ENCODE measurements at regions not wholly inside any gene's neighbourhood (a gene's known extent, or its start where the extent isn't known, plus 50 kb on each side); places are given as distances from the start of the nearest gene placed in this dataset.

DNA sequence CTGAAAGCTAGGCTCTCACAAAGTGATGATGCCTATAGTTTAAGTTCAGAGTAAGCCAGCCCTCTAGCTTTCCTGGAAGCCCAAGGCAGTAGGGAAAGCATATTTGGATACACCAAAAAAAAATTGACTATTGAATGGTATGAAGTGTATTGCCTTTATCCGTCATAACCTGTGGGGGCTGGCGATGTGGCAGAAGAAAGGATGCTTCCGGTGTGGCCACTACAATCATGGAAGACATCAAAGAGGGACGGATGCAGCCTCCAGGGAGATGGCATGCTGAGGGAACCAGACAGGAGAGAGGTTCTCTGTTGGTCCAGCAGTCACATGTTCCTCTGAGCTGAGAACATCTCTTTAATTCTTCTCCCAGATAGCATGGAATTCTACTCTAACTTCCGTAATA lies 170.3 kb downstream of the TMEM18 start:
- DNase-seq, result no peak

GRCh38 chr2:506451-506850 lies 170.8 kb downstream of the TMEM18 start:
- DNase-seq, result no peak

DNA sequence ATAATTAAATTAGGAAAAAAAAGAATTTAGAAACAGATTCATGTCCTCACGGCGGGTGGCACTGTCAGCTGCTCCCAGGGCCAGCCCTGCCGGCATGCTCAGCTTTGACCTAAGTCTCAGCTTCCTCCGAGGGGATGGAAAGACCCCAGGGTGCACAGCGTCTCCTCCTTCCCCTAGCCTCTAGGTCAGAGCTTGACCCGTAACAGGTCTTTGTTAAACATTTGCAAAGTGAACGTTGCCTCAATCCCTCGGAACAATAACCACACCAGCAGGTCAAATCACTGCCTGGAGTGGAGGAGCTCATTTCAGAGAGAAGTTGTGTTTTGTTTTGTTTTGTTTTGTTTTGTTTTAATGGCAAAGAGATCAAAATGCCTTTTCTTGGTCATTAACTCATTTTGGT lies 171.3 kb downstream of the TMEM18 start:
- DNase-seq, result no peak

DNA sequence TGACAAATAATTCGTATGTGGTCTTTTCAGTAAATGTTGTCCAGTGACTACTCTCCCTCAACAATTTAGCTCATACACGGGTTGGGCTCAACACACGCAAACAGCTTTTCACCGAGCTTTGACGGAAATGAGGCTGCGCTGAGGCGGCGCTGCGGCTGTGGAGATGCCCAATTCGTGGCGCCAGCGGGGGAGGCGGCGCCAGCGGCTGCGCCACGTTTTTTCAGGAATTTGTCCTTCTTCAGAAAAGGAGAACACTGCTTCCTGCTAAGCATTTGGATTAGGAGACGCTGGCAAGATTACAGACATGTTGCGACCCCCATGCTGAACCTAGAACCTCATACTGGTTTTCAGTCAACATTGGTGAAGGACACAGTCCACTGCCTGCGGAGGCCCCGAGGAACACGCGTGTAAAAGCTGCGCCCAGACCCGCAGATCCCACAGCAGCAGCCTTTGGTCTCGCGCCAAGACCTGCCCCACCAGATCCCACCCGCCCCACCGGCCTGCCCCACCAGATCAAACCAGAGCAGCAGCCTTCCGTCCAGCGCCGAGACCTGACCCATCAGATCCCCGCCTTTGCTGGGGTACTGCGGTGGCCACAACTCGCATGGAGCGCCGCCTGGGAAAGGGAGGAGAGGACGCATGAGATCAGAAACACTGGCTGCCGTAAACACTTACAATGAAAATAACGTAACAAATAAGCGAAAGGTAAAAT lies 173.8 kb downstream of the TMEM18 start:
- no peak for DNase-seq

DNA sequence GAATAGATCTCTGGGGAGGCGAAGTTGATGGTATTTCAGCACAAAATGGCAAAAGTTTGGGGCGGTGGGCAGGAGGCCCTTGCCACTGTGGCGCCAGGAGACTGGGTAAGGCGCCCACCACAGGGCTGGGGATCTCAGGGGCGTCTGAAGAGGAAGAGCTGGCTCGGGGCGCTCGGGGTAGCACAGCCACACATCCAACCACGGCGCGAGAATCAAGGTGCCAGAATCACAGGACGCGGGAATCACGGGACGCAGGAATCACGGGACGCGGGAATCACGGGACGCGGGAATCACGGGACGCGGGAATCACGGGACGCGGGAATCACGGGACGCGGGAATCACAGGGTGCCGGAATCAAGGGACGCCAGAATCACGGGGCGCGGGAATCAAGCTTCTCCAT lies 174.4 kb downstream of the TMEM18 start:
- DNase-seq, result no peak

GRCh38 chr2:501667-502066 lies 175.5 kb downstream of the TMEM18 start:
- DNase-seq, result no peak

- DNase-seq, result no peak
Observed at GRCh38 chr2:501130-501529, 176.1 kb downstream of the TMEM18 start.

DNA sequence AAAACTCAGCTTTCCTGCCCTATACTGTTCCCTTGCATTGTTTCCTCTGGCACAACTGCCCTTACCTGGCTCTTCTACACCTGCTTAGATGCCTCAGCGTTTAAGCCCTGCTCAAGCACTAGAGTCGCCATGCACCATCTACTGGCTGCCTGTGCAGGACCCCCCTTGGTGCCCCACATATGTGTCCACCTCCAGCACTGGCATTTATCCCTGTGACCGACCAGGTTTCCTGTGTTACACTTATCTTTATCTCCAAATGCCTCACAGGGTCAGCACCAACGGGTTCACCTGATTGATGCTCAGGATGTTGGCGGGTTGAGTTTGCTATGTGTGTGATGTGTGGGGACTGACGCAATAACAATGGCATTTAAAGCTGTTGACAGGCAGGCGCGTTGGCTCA lies 177.5 kb downstream of the TMEM18 start:
- DNase-seq, result no peak

DNA sequence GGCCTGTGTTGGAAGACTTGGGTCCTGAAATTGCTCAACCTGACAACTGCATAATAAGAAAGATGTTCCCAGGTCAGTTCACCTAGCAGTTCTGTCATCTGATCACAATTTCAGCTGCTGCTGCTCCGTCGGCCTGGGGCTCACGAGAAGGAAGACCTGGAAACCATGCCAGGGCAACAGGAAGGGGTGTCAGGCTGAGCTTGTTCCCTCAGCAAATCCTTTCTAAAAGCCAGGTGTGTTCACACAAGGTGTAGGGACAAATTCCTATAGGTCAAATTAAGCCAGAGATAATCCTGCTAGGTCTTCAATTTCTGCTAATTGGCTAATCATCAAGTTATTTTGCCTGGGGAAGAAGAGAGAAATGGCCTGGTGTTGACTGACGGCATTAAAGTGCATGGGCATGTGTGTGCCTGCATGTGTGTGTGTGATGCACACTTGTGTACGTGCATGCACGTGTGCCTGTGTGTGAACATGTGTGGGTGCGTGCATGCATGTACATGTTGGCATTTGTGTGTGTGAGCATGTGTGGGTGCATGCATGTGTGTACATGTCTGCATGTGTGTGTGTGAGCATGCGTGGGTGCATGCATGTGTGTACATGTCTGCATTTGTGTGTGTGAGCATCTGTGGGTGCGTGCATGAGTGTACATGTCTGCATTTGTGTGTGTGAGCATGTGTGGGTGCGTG lies 178.6 kb downstream of the TMEM18 start:
- no peak for DNase-seq

- DNase-seq, result no peak
Observed at GRCh38 chr2:497770-498492, 179.3 kb downstream of the TMEM18 start.

- no peak for DNase-seq
Observed at GRCh38 chr2:496729-497128, 180.5 kb downstream of the TMEM18 start.

DNA sequence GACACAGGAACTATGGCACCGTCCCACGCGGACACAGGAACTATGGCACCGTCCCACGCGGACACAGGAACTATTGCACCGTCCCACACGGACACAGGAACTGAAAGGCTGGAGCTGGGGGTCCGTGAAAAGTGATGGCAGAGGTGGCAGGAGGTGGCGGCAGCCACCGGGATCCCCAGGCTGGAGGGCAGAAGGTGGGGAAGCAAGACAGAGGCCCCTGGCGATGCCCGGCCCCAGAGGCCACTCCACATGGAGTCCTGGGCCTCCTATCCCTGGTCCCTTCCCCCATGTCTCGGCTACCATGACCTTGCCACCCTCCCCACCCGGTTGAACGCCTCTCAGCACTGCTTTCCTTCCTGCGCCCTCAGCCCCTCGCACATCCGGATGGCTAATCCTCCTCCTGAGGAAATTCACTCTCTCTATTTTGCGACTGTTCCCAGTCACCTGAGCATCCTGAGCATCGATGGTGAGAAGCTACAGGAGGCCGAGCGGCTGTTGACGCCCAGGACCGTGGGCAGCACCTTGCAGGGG lies 181.4 kb downstream of the TMEM18 start:
- no peak for DNase-seq

GRCh38 chr2:494853-495252 lies 182.4 kb downstream of the TMEM18 start:
- no peak for DNase-seq

DNA sequence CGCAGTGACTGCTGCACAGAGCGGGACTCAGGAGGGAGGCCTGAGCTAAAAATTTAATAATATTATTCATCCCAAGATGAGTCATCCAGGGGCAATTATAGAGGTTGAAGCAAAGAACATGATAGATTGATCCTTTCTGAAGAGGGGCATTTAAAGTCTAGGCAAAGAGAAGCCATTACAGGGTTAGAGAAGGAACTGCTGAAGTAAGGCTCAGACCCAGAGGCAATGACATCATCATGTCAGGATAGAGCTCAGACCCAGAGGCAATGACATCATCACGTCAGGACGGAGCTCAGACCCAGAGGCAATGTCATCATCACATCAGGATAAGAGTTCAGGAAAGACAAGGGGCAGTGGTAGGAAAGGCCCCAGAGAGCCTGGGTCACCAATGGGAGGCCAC lies 184.0 kb downstream of the TMEM18 start:
- DNase-seq, result no peak

DNA sequence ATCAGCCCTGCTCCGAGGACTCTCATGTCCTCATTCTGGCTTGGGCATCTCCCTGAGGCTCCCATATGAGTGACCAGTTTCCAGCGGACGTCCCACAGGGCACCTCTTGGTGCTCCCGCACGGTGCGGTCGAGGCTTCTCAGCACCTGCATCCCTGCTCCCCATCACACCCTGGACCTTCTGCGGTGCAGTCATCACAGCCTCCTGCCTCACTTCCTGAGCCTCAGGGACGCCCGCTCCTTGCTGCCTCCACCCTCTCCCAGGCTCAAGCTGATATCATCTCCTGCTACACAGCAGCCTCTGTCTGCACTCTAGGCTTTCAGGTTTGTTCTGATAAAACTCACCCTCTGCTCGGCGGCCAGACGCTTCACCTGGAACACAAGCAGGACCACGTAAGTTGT lies 185.0 kb downstream of the TMEM18 start:
- no peak for DNase-seq

DNA sequence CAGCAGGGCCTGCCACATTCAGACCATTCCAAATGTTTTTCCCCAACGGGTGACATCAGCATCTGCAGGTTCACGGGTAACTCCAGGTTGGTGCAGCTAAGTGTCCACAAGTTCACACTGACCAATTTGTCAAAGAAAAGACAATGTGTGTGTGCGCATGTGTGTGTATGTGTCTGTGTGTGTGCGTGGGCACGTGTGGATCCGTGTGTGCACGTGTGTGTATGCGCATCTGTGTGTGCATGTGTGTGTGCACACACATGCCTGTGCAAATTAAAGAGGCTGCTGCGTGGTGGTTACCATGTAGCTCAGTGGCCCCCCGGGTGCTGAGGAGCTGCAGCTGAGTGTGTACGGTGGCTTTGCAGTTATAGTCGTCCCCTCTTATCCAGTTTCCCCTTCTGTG lies 187.4 kb downstream of the TMEM18 start:
- DNase-seq, result no peak

DNA sequence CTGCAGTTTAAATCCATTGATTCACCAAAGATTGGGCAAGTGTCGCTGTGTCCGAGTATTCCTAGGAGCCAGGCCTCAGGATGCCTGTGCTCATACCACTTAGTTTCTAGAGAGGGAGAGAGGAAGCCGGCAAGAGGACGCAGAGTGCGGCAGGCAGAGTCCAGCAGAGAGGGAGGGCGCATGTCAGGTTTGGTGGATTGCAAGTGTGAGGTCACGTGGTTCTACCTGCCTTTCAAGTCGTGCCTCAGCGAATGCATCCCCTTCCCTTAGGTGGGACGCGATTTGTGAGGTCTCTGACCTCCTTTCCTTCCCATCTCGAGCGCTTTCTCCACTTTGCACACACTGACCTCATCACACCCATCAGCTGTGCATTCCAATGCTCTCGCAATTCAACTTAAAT lies 188.1 kb downstream of the TMEM18 start:
- no peak for DNase-seq

GRCh38 chr2:487186-488079 lies 189.8 kb downstream of the TMEM18 start:
- DNase-seq, result no peak

GRCh38 chr2:486371-486770 lies 190.8 kb downstream of the TMEM18 start:
- no peak for DNase-seq

DNA sequence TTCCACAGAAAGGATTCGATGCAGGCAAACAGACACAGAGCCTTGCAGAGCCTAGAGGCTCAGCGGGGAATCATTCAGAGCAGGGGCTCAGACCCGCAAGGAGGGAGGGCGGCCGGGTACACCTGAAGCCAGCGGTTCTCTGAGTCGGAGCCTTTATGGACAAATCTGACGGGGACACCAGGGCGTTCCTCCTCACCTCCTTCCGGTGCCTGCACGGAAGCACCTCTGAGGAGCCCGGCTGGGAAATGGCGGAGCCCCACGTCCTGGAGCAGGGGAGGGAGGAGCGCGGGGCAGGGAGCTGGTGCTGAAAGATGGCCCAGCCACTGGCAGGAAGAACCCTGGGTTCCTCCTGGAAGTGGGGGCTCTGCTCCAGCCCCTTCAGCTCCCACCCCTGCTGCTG lies 193.5 kb upstream of the ALKAL2 start:
- no peak for DNase-seq

DNA sequence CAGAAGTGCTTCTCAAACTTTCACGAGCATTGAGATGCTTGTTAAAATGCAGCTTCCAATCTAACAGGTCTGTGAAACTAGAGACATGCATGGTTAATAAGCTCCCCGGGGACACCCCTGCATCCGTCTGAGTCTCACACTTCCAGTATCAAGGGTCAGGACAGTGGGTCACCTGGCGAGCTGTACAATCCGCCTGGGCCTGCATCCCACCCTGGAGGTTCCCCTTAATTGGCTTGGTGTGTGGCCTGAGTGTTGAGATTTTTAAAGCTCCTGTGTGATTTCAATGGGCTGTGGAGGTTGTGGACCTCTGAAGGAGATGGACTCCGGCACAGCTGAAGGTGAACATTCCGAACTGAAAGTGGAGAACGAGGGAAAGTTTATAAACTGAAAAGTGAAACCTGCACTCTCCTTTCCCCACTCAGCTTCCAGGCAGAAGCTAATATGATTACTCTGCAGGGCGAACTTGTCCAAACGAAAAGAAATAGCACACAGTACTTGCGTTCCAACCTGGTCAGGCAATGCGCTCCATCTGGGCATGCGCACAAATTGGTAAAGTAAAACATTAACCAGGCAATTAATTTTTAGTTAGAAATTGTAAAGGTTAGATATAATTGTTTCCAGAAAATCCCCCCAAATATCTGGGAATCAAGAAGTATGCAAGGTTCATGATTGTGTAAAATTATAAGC lies 191.7 kb upstream of the ALKAL2 start:
- no peak for DNase-seq

DNA sequence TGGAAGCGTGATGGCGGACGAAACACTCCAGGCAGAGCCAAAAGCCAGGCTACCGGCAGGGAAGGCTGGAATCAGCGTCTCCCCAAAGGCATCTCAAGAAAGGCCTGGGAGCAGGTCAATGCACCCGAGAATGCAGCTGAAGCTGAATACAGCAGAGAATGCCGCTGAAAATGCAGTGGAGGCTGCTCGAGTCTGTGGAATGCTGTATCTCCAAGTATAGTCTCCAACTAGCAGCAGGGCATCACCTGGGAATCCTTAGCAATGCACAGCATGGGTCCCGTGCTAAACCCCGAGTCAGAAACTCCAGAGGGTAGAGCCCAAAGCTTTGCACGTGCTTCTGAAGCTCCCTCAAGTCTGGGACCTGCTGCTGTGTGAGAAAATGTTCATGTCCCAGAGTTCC lies 191.1 kb upstream of the ALKAL2 start:
- no peak for DNase-seq

Data from GOT3 (cell line).